HEK293T (cell line): ENCODE measurements at regions not wholly inside any gene's neighbourhood (a gene's known extent, or its start where the extent isn't known, plus 50 kb on each side); places are given as distances from the start of the nearest gene placed in this dataset.

Source experiments
- CTCF ChIA-PET: fragments of 350-600 bp; formaldehyde crosslinking; extraction: SDS; loops from one replicate; lab custom pipeline; 2021; ENCODE audit warnings: antibody characterized with exemption, inconsistent platforms; lab: Yijun Ruan, JAX
- POLR2A ChIA-PET: fragments of 350-600 bp; formaldehyde crosslinking; extraction: SDS; loops from one replicate; lab custom pipeline; 2020; ENCODE audit warnings: antibody characterized with exemption, inconsistent platforms; lab: Yijun Ruan, JAX
- DNase-seq: peaks from one replicate; pipeline ENCODE4 v3.0.0; 2012; ENCODE audit warnings: mixed read lengths; ENCODE audit errors: extremely low spot score
- ARNT ChIP-seq: fragments of 450-650 bp; IDR thresholded peaks from 2 replicates; pipeline ENCODE4 v1.6.1; 2017; ENCODE audit warnings: mild to moderate bottlenecking
- BHLHE40 ChIP-seq: fragments of 450-650 bp; IDR thresholded peaks from 2 replicates; pipeline ENCODE4 v1.6.1; 2016; ENCODE audit warnings: mild to moderate bottlenecking, moderate library complexity, borderline replicate concordance
- CTBP1 ChIP-seq: fragments of 450-650 bp; IDR thresholded peaks from 2 replicates; pipeline ENCODE4 v1.6.1; 2016; ENCODE audit warnings: borderline replicate concordance
- ELF4 ChIP-seq: fragments of 450-650 bp; IDR thresholded peaks from 2 replicates; pipeline ENCODE4 v1.6.1; 2017; ENCODE audit warnings: antibody characterized with exemption
- FOXA1 ChIP-seq: fragments of 450-650 bp; IDR thresholded peaks from 2 replicates; pipeline ENCODE4 v1.6.1; 2016; ENCODE audit warnings: mild to moderate bottlenecking
- FOXK2 ChIP-seq: fragments of 450-650 bp; IDR thresholded peaks from 2 replicates; pipeline ENCODE4 v1.6.1; 2016; ENCODE audit warnings: mild to moderate bottlenecking
- FOXM1 ChIP-seq: fragments of 450-650 bp; IDR thresholded peaks from 2 replicates; pipeline ENCODE4 v1.6.1; 2017; ENCODE audit warnings: mild to moderate bottlenecking, borderline replicate concordance
- HDGF ChIP-seq: fragments of 450-650 bp; IDR thresholded peaks from 2 replicates; pipeline ENCODE4 v1.6.1; 2017; ENCODE audit warnings: antibody characterized with exemption, borderline replicate concordance
- L3MBTL2 ChIP-seq: fragments of 450-650 bp; conservative IDR thresholded peaks from 2 replicates; pipeline ENCODE4 v1.6.1; 2016; ENCODE audit warnings: mild to moderate bottlenecking
- LEF1 ChIP-seq: fragments of 450-650 bp; IDR thresholded peaks from 2 replicates; pipeline ENCODE4 v1.6.1; 2017; ENCODE audit warnings: mild to moderate bottlenecking, borderline replicate concordance
- NFRKB ChIP-seq: fragments of 450-650 bp; IDR thresholded peaks from 2 replicates; pipeline ENCODE4 v1.6.1; 2016; ENCODE audit warnings: mild to moderate bottlenecking, moderate library complexity
- SP1 ChIP-seq: fragments of 450-650 bp; IDR thresholded peaks from 2 replicates; pipeline ENCODE4 v1.6.1; 2017
- SUZ12 ChIP-seq: fragments of 450-650 bp; IDR thresholded peaks from 2 replicates; pipeline ENCODE4 v1.6.1; 2016; ENCODE audit warnings: mild to moderate bottlenecking
- TARDBP ChIP-seq: fragments of 450-650 bp; IDR thresholded peaks from 2 replicates; pipeline ENCODE4 v1.6.1; 2016
- ZNF384 ChIP-seq: fragments of 450-650 bp; IDR thresholded peaks from 2 replicates; pipeline ENCODE4 v1.6.1; 2016
- TF ChIP-seq, protein P1 (sequence below): fragments of 450-650 bp; IDR thresholded peaks from 2 replicates; pipeline ENCODE4 v1.6.1; 2016

- ChIA-PET POLR2A (no interaction called here), CTCF (no interaction called here)
- TF ChIP-seq CTBP1 (no peak), SP1 (no peak), ARNT (no peak), FOXM1 (no peak), BHLHE40 (no peak), SUZ12 (no peak), L3MBTL2 (no peak), ZNF384 (no peak)
- no peak for DNase-seq
Measured at GRCh38 chrX:122047261-122047660, 999.9 kb downstream of the GLUD2 start.

- ChIA-PET CTCF (no interaction called here), POLR2A (no interaction called here)
- no peak for DNase-seq
- TF ChIP-seq BHLHE40 (no peak), FOXM1 (no peak), FOXA1 (no peak), LEF1 (no peak), NFRKB (no peak), CTBP1 (no peak), SP1 (no peak), TARDBP (no peak), L3MBTL2 (no peak), ARNT (no peak), FOXK2 (no peak), ZNF384 (no peak), HDGF (no peak), SUZ12 (no peak), ELF4 (no peak)
- TF ChIP-seq, protein P1, sequence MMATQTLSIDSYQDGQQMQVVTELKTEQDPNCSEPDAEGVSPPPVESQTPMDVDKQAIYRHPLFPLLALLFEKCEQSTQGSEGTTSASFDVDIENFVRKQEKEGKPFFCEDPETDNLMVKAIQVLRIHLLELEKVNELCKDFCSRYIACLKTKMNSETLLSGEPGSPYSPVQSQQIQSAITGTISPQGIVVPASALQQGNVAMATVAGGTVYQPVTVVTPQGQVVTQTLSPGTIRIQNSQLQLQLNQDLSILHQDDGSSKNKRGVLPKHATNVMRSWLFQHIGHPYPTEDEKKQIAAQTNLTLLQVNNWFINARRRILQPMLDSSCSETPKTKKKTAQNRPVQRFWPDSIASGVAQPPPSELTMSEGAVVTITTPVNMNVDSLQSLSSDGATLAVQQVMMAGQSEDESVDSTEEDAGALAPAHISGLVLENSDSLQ: no peak
Measured at GRCh38 chrX:122055460-122055859, 1008.0 kb downstream of the GLUD2 start.

DNA sequence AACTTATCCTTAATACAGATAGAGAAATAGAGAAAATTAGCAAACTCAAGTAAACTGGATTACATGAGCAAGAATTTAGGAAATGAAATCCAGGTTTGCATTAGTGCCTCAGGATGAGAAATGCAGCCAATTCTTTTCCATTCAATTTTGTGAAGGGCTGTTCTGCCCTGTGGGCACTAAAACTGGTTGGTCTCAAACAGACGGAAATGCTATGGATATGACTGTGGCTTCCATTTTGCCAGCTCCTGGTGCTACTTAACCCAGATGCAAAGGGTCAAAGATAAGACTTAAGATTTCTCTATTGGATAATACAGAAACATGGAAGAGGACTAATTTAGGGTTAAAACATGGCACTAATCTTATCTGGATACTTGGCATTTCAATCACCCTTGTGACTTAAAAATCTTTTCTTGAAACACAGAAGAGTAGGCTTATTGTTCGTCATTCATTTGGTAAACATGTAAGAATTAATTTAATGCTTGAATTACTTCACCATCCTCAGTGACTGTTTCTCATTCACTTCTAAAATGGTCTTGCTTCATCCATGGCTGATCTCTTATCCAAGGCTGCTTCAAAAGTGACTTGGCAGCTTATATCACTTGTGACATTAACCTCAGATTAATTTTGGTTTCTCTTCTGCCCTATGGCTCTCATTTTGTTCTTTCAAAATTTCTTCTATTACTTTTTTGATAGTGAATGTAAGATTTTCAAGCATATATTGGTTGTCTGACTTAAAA, 1008.7 kb downstream of the GLUD2 start:
- DNase-seq: no peak
- ChIA-PET POLR2A (no interaction called here), CTCF (no interaction called here)
- TF ChIP-seq BHLHE40: no peak
- TF ChIP-seq, protein P1: no peak
- no peak for TF ChIP-seq CTBP1
- TF ChIP-seq HDGF: no peak

DNA sequence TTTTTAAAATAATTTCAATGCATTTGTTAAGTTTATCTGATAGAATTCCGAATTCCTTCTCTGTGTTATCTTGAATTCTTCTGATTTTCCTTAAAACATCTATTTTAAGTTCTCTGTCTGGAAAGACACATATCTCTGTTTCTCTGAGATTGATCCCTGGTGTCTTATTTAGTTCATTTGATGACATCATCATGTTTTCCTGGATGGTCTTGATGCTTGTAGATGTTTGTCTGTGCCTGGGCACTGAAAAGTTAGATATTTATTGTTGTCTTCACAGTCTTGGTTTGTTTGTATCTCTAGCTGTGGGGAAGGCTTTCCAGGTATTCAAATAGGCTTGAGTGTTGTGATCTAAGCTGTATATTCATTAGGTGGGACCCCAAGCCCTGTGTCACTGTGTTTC, 1028.8 kb downstream of the GLUD2 start:
- CTCF ChIA-PET: no interaction called here
- POLR2A ChIA-PET: no interaction called here
- TF ChIP-seq, protein P1: no peak
- TF ChIP-seq ARNT (no peak), LEF1 (no peak)
- no peak for DNase-seq

- CTCF ChIA-PET: no interaction called here
- no peak for DNase-seq
- TF ChIP-seq FOXK2: no peak
- no peak for TF ChIP-seq SUZ12
- TF ChIP-seq, protein P1: no peak
- no peak for TF ChIP-seq L3MBTL2
- TF ChIP-seq HDGF: no peak
- TF ChIP-seq BHLHE40: no peak
- no peak for TF ChIP-seq LEF1
- TF ChIP-seq ELF4: no peak
- TF ChIP-seq CTBP1: no peak
- no peak for TF ChIP-seq NFRKB
- no peak for TF ChIP-seq TARDBP
- TF ChIP-seq FOXA1: no peak
- POLR2A ChIA-PET: no interaction called here
Measured at GRCh38 chrX:122078079-122078478, 1030.7 kb downstream of the GLUD2 start.

- TF ChIP-seq CTBP1: no peak
- no peak for TF ChIP-seq NFRKB
- TF ChIP-seq L3MBTL2: no peak
- TF ChIP-seq HDGF: no peak
- TF ChIP-seq FOXK2: no peak
- no peak for TF ChIP-seq FOXA1
- TF ChIP-seq FOXM1: no peak
- TF ChIP-seq ZNF384: no peak
- POLR2A ChIA-PET: no interaction called here
- no peak for DNase-seq
Measured at GRCh38 chrX:122087341-122087740, 1039.9 kb downstream of the GLUD2 start.

More at GRCh38 chrX:122087341-122087740, 1039.9 kb downstream of the GLUD2 start:
- CTCF ChIA-PET: no interaction called here
